ENCODE measurements at regions not wholly inside any gene's neighbourhood (a gene's known extent, or its start where the extent isn't known, plus 50 kb on each side); places are given as distances from the start of the nearest gene placed in this dataset.

DNA sequence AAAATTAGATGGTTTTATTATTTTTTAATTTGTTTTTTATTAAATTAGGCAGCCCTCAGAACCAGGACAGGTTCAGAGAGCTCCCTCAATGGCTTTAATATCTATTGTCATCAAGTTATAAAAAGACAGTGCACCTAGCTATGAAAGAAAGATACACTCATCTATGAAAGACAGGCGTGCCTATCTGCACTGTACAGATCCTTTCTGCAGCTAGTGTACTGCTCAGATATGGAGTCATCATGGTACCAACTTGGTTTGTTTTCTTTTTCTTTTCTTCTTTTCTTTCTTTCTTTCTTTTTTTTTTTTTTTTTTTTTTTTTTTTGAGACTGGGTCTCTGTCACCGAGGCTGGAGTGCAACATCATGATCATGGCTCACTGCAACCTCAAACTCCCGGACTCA is 54.8 kb upstream of the GPBP1 start:
- TF ChIP-seq, protein P1, sequence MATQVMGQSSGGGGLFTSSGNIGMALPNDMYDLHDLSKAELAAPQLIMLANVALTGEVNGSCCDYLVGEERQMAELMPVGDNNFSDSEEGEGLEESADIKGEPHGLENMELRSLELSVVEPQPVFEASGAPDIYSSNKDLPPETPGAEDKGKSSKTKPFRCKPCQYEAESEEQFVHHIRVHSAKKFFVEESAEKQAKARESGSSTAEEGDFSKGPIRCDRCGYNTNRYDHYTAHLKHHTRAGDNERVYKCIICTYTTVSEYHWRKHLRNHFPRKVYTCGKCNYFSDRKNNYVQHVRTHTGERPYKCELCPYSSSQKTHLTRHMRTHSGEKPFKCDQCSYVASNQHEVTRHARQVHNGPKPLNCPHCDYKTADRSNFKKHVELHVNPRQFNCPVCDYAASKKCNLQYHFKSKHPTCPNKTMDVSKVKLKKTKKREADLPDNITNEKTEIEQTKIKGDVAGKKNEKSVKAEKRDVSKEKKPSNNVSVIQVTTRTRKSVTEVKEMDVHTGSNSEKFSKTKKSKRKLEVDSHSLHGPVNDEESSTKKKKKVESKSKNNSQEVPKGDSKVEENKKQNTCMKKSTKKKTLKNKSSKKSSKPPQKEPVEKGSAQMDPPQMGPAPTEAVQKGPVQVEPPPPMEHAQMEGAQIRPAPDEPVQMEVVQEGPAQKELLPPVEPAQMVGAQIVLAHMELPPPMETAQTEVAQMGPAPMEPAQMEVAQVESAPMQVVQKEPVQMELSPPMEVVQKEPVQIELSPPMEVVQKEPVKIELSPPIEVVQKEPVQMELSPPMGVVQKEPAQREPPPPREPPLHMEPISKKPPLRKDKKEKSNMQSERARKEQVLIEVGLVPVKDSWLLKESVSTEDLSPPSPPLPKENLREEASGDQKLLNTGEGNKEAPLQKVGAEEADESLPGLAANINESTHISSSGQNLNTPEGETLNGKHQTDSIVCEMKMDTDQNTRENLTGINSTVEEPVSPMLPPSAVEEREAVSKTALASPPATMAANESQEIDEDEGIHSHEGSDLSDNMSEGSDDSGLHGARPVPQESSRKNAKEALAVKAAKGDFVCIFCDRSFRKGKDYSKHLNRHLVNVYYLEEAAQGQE (IDR thresholded peaks at IDR 0.05; ENCODE audit: borderline replicate concordance), result no peak
- TF ChIP-seq, protein P1 (CRISPR knock-in tag; IDR thresholded peaks at IDR 0.05; ENCODE audit: low read depth), result no peak
- TF ChIP-seq TEAD1 (CRISPR knock-in tag; IDR thresholded peaks at IDR 0.05), result no peak
- no peak for TF ChIP-seq TARDBP (IDR thresholded peaks at IDR 0.05)
- TF ChIP-seq FOXA3 (CRISPR knock-in tag; conservative IDR thresholded peaks at IDR 0.05 in 1 of 2, IDR thresholded peaks at IDR 0.05 in 1 of 2), result no peak
- TF ChIP-seq, protein P2, sequence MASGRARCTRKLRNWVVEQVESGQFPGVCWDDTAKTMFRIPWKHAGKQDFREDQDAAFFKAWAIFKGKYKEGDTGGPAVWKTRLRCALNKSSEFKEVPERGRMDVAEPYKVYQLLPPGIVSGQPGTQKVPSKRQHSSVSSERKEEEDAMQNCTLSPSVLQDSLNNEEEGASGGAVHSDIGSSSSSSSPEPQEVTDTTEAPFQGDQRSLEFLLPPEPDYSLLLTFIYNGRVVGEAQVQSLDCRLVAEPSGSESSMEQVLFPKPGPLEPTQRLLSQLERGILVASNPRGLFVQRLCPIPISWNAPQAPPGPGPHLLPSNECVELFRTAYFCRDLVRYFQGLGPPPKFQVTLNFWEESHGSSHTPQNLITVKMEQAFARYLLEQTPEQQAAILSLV (tag; IDR thresholded peaks at IDR 0.05), result no peak
